ENCODE measurements at regions not wholly inside any gene's neighbourhood (a gene's known extent, or its start where the extent isn't known, plus 50 kb on each side); places are given as distances from the start of the nearest gene placed in this dataset.
"Not testable (repeated sequence)": the region's sequence is repeated elsewhere in the genome, so short reads cannot be mapped to it uniquely, and the experiment has no call there.

GRCh38 chr14:85912141-85912540 lies 382.2 kb downstream of the FLRT2 start:
- DNase-seq: no peak

- DNase-seq: no peak
These were observed 381.1 kb downstream of the FLRT2 start for GRCh38 chr14:85911044-85911443.

- DNase-seq: peak in 1 of 2 experiments; percentile 42
These were observed 379.6 kb downstream of the FLRT2 start for GRCh38 chr14:85909581-85909980.

GRCh38 chr14:85907536-85907935 lies 377.6 kb downstream of the FLRT2 start:
- no peak for DNase-seq

- DNase-seq: no peak
These were observed 367.9 kb downstream of the FLRT2 start for GRCh38 chr14:85897808-85898207.

GRCh38 chr14:85895603-85896002 lies 365.7 kb downstream of the FLRT2 start:
- no peak for DNase-seq

GRCh38 chr14:85892251-85892650 lies 362.3 kb downstream of the FLRT2 start:
- no peak for DNase-seq

- no peak for DNase-seq
These were observed 354.0 kb downstream of the FLRT2 start for GRCh38 chr14:85883966-85884365.

GRCh38 chr14:85883101-85883500 lies 353.2 kb downstream of the FLRT2 start:
- DNase-seq: no peak

- DNase-seq: no peak
These were observed 352.0 kb downstream of the FLRT2 start for GRCh38 chr14:85881935-85882334.

- no peak for DNase-seq
These were observed 348.9 kb downstream of the FLRT2 start for GRCh38 chr14:85878874-85879273.

- peak; percentile 14 to 55 for DNase-seq
These were observed 343.1 kb downstream of the FLRT2 start for GRCh38 chr14:85873006-85873405.

- DNase-seq: no peak
These were observed 337.5 kb downstream of the FLRT2 start for GRCh38 chr14:85867450-85867849.

GRCh38 chr14:85865701-85866100 lies 335.8 kb downstream of the FLRT2 start:
- no peak for DNase-seq

GRCh38 chr14:85858634-85859033 lies 328.7 kb downstream of the FLRT2 start:
- no peak for DNase-seq

GRCh38 chr14:85856430-85856829 lies 326.5 kb downstream of the FLRT2 start:
- no peak for DNase-seq

GRCh38 chr14:85853996-85854526 lies 324.1 kb downstream of the FLRT2 start:
- DNase-seq: no peak

GRCh38 chr14:85852906-85853305 lies 323.0 kb downstream of the FLRT2 start:
- no peak for DNase-seq

GRCh38 chr14:85852123-85852522 lies 322.2 kb downstream of the FLRT2 start:
- not testable (repeated sequence) for DNase-seq

GRCh38 chr14:85830549-85830948 lies 300.6 kb downstream of the FLRT2 start:
- not testable (repeated sequence) for DNase-seq

GRCh38 chr14:85829601-85830000 lies 299.7 kb downstream of the FLRT2 start:
- DNase-seq: not testable (repeated sequence)

GRCh38 chr14:85824526-85824925 lies 294.6 kb downstream of the FLRT2 start:
- peak; percentile 38 to 77 for DNase-seq

GRCh38 chr14:85822236-85822635 lies 292.3 kb downstream of the FLRT2 start:
- no peak for DNase-seq

- DNase-seq: no peak
These were observed 287.5 kb downstream of the FLRT2 start for GRCh38 chr14:85817430-85817829.

GRCh38 chr14:85813040-85813439 lies 283.1 kb downstream of the FLRT2 start:
- no peak for DNase-seq

- DNase-seq: no peak
These were observed 281.4 kb downstream of the FLRT2 start for GRCh38 chr14:85811340-85811739.

Measured in NCI-H2081 (cell line).